KG1 (cell line): ENCODE measurements at regions not wholly inside any gene's neighbourhood (a gene's known extent, or its start where the extent isn't known, plus 50 kb on each side); places are given as distances from the start of the nearest gene placed in this dataset.
A peak's percentile ranks its signal among the peaks of the same experiment; 100 is the strongest.

Source experiments
- DNase-seq: peaks from one replicate; lab custom pipeline; 2025; lab: John Stamatoyannopoulos, UW

DNA sequence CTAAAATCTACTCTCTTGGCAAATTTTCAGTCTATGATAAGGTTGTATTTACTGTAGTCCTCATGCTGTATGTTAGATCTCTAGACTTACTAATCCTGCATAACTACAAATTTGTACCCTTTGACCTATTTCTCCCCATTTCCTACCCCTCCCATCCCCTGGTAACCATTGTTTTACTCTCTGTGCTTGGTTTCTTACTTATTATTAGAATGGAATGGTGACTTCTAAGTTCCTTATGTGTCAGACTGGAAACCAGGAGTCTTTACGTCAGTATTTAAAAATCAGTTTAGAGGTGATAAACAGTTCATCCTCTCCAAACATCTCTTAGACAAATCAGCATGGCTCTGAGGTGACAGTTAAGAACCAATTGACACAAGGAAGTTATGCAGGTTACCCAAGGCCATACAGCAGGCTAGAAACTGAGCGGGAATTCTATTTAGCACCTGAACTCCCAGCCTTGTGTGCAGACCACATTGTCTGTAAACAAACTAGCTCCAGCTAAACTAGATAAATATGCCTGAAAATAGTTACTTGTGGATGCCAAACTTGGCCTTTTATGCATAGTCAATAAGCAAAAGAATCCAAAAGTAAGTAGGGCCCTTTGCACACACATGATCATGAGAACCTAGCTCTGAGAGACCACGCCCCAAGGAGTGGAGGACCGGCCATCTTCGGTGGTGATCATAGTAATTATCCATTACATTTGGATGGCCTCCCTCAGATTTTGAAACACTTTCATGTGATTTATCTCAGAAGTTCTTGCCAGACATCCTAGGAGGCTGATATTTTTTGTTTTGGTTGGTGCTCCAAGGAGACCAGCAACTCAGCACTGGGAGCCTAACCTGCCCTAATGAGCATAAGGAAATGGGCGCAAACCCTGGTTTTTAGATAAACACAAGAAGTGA is 72.3 kb upstream of the BOC start:
- DNase-seq, result no peak

DNA sequence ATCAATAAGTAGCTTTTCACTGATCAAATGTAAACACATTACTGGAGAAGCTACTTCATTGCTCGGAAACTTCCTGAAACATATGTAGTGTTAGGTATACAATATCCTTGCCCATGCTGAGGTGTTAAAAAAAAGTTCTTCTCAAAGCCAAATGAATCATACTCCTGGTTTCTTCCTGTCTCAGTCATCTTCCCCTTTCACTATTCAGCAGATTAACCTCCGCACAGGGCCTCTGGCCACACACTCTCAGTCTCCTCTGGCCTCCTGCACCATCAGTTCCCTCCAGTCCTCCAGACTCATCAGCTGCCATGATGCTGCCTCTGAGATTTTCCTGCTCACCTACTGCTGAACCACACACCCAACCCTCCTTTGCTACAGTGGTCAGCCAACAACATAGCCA is 70.5 kb upstream of the BOC start:
- DNase-seq, result peak; percentile 6

GRCh38 chr3:113141543-113141942 is 69.8 kb upstream of the BOC start:
- DNase-seq, result no peak

- no peak for DNase-seq
Observed at GRCh38 chr3:113142476-113142875, 68.9 kb upstream of the BOC start.

GRCh38 chr3:113143353-113143752 is 68.0 kb upstream of the BOC start:
- DNase-seq, result no peak

- DNase-seq, result no peak
Observed at GRCh38 chr3:113147681-113148261, 63.6 kb upstream of the BOC start.

- DNase-seq, result no peak
Observed at GRCh38 chr3:113148284-113148683, 63.1 kb upstream of the BOC start.

DNA sequence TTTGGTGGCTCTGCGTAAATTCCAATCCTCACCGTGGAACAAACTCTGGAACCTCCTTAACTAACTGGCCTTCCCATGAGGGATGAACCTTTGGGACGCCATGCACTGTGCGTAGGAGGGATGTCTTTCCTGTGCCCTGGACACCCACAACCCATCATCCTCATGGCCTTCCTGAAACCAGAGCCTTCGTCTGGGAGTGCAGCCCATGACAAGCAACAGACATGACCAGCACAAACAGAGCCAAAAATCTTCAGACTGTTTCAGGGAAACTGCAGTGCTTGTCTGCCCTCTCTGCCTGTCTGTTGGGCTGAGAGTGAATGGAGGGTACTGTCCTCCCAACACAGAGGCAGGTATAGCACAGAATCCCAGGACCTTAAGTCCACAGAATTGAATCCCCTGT is 61.1 kb upstream of the BOC start:
- DNase-seq, result no peak

DNA sequence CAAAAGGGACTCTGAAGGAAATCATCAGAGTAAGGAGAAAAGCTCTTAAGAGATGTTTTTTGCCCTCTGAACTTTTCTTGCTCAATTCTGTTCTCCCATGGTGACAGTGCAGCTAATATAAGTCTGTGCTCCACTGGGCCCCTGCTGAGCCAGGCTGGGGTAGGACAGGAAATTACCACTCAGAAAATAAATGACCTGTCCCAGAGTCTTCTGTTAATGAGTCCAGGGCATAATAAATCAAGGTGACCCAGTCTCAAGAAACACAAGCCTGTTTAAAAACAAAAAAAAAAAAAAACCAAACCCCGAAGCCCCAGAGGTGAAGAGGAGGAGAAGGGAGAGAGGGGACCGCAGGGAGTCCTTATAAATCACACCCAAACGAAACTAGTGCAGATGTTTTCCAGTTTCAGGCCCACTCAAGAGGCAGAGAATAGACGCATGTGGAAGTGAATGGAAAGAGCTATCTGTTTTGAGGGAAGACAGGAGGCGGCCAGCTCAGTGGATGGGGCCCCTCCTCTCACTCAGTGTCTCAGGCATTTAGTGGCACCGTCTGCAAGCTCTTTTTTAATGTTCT is 59.8 kb upstream of the BOC start:
- DNase-seq, result no peak

DNA sequence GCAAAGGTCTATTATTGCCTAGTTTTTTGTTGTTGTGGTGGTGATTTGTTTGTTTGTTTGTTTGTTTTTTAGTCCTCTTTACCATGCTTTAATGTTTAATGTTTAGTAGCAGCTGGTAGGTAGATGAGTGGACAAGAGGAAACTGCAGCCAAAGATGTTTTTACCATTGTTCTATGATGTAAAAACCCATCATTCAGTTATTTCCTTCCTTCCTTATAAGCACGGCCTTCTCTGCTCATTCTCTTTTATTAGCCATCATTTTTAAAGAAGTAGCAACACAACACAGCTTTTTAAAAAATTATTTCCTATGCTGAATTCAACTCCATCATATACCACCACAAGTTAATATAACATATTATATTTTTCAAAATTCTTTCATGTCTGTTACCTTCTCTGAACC is 58.5 kb upstream of the BOC start:
- no peak for DNase-seq

DNA sequence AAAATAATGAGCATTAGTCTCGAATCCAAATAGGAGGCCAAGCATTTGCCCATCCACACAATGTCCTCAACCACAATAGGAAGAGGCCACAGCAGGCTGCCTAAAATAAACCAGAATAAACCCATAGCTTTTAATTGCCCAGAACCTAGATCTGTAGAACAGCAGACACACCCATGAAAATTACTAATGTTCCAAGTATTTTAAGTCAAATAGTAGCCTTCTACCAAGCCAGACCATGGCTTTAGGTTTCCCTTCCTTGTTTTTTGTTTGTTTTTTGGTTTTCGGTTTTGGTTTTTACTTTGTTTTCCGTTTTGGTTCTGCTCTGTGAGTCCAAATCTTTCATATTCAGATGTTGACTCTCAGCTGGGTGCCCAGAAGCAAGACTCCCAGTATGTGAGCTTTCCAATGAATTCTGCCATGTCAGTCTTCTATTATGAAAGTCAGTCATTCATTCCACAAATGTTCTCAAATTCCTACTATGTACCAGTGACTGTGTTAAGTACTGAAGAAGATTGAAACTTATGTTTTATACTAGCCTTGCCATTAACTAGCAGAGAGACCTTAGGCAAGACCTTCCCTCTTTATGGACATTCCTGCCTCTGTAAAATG is 57.8 kb upstream of the BOC start:
- DNase-seq, result no peak

DNA sequence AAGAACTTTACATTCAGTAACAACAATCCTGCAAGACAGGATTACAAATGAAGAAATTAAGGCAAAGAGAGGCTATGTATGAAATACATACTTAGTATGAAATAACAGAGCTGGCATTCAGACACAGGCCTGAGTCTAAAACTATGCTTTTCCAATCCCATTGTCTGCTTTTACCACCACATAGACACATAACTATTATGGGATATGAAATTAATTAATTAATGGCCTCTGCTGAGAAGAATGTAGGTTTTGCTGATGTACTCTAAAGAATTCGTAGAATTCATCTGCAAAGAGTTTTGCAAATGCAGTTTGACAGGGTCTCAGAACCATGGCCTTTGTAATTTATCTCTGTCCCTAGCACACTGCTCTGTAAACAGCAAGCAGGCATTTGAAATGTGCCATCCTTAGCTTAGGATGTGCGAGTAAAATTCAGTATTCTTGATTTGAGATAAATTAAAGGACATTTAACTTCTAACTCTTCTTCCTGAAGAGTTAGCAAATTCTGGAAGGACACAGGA is 54.5 kb upstream of the BOC start:
- DNase-seq, result no peak

DNA sequence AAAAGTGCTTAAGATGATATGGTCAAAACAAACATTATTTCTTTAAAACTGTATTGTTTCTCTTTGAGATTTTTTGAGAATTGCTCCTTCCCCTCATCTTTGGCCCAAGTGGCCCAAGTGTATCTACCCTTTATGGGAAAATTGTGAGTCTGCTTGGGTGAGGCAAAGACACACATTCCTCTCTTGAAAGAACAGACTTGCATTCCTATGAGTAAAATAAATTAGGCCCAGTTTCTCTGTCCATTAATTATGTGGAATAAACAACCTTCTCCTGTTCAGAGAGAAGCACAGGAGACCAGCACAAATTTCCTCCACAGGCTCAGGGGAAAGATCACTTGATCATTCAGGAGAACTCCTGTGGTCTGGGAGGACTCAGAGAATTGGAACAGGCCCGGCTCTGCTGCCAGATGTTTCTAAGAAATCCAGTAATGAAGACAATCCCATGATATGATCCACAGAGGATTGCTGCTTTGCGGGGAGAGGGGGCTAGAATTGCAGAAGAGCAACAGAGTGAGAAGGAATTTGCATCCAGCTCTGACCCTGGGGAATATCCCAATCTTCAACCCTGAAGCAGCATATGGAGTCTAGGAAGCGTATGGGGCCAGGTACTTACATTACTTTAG is 53.8 kb upstream of the BOC start:
- DNase-seq, result no peak

DNA sequence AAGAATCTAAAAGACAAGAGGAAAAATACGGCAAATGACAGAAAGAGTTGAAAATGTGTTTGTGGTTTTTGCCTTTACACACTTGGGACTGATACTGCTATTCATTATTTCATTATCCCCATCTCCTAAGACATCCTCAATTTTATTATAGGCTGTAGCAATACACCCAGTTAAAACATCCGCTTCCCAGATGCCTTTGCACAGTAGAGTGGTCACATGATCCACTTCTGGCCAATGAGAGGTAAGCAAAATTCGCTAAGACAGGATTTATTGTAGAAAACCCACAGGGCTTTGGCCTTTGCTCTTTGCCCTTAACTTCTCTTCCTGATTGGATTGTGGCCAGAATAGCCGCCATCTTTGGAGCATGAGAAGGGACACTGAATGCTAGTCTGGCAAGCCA is 53.2 kb upstream of the BOC start:
- DNase-seq, result no peak
